ENCODE measurements at regions not wholly inside any gene's neighbourhood (a gene's known extent, or its start where the extent isn't known, plus 50 kb on each side); places are given as distances from the start of the nearest gene placed in this dataset.
"Not testable (repeated sequence)": the region's sequence is repeated elsewhere in the genome, so short reads cannot be mapped to it uniquely, and the experiment has no call there.

GRCh38 chr2:175259164-175259563, 77.7 kb upstream of the ATP5MC3 start:
- DNase-seq: no peak

GRCh38 chr2:175256806-175257585, 75.5 kb upstream of the ATP5MC3 start:
- no peaks in the 10 kb centered on the region for H3K9me3 ChIP-seq
- ATAC-seq (ENCODE audit: low FRiP score in 2 of 2) (peak in 1 of 2 donors; percentile 34), DNase-seq (peak in 1 of 2 donors; percentile 80)
- WGBS, 2 donors: 92 to 95% methylated on average over 17 to 56 of the region's 69 CpGs
- no peaks in the 10 kb centered on the region for H3K36me3 ChIP-seq
- H3K4me3 ChIP-seq: no peak overlapping the region
- H3K27ac ChIP-seq: no peak overlapping the region
- H3K4me1 ChIP-seq: no peaks in the 10 kb centered on the region
- no peak for TF ChIP-seq POLR2AphosphoS5 (IDR thresholded peaks at IDR 0.05)
- no peak for TF ChIP-seq CTCF (IDR thresholded peaks at IDR 0.05)
- no peak for TF ChIP-seq EP300 (IDR thresholded peaks at IDR 0.05)
- TF ChIP-seq POLR2A (IDR thresholded peaks at IDR 0.05): no peak
- H3K27me3 ChIP-seq: no peaks in the 10 kb centered on the region

More at GRCh38 chr2:175259164-175259563, 77.7 kb upstream of the ATP5MC3 start:
- Histone ChIP-seq H3K9me3 (no peaks in the 10 kb centered on the region), H3K36me3 (no peaks in the 10 kb centered on the region), H3K27me3 (no peaks in the 10 kb centered on the region), H3K27ac (no peak overlapping the region), H3K4me1 (no peaks in the 10 kb centered on the region), H3K4me3 (no peak overlapping the region)
- WGBS, 2 donors: 94% methylated on average over 1 of the region's 1 CpG
- ATAC-seq (ENCODE audit: low FRiP score in 2 of 2): no peak
- TF ChIP-seq CTCF (IDR thresholded peaks at IDR 0.05) (no peak), POLR2AphosphoS5 (IDR thresholded peaks at IDR 0.05) (no peak), POLR2A (IDR thresholded peaks at IDR 0.05) (no peak), EP300 (IDR thresholded peaks at IDR 0.05) (no peak)

- H3K4me1 ChIP-seq; H3K36me3 ChIP-seq; DNase-seq; H3K27ac ChIP-seq; H3K27me3 ChIP-seq; ATAC-seq (ENCODE audit: low FRiP score in 2 of 2); H3K4me3 ChIP-seq; H3K9me3 ChIP-seq: not testable (repeated sequence)
- WGBS, 2 donors: 76 to 97% methylated on average over 3 to 4 of the region's 4 CpGs
Observed at GRCh38 chr2:175256391-175256790, 74.9 kb upstream of the ATP5MC3 start.

- no peak for TF ChIP-seq EP300 (IDR thresholded peaks at IDR 0.05)
- TF ChIP-seq POLR2AphosphoS5 (IDR thresholded peaks at IDR 0.05): no peak
- TF ChIP-seq POLR2A (IDR thresholded peaks at IDR 0.05): no peak
- no peak for TF ChIP-seq CTCF (IDR thresholded peaks at IDR 0.05)
- DNase-seq (no peak), ATAC-seq (ENCODE audit: low FRiP score in 2 of 2) (no peak)
- no peak overlapping the region for H3K27ac ChIP-seq
- 68 to 75% methylated on average over 3 of the region's 3 CpGs for WGBS, 2 donors
- no peaks in the 10 kb centered on the region for H3K27me3 ChIP-seq
- no peaks in the 10 kb centered on the region for H3K9me3 ChIP-seq
- H3K4me1 ChIP-seq: no peaks in the 10 kb centered on the region
- H3K4me3 ChIP-seq: no peak overlapping the region
- H3K36me3 ChIP-seq: no peaks in the 10 kb centered on the region
Observed at GRCh38 chr2:175253871-175254270, 72.4 kb upstream of the ATP5MC3 start.

- peak in 5 of 6 experiments; percentile 10 to 37 (median 33) for TF ChIP-seq CTCF (IDR thresholded peaks at IDR 0.05)
- no peak for TF ChIP-seq POLR2AphosphoS5 (IDR thresholded peaks at IDR 0.05)
- 22 to 23% methylated on average over 5 of the region's 5 CpGs for WGBS, 2 donors
Observed at GRCh38 chr2:175251425-175252041, 70.0 kb upstream of the ATP5MC3 start.

More at GRCh38 chr2:175251425-175252041, 70.0 kb upstream of the ATP5MC3 start:
- Histone ChIP-seq H3K4me3 (no peak overlapping the region), H3K27ac (no peak overlapping the region), H3K36me3 (no peaks in the 10 kb centered on the region), H3K9me3 (no peaks in the 10 kb centered on the region), H3K4me1 (no peaks in the 10 kb centered on the region), H3K27me3 (no peaks in the 10 kb centered on the region)
- ATAC-seq (ENCODE audit: low FRiP score in 2 of 2) (no peak), DNase-seq (no peak)
